A549 (cell line): ENCODE measurements at regions not wholly inside any gene's neighbourhood (a gene's known extent, or its start where the extent isn't known, plus 50 kb on each side); places are given as distances from the start of the nearest gene placed in this dataset.

Experiments
- ATAC-seq, 2 experiments: fragments of 200-7000 bp in 1 of 2; fragments of >200 bp in 1 of 2; cut with Nextera tagmentation in 1 of 2; cut with Tn5 transposase in 1 of 2; 3 replicates each; pipeline versions ENCODE4 v1.8.0 to v1.9.1; 2018 to 2020; ENCODE audit warnings: mild to moderate bottlenecking in 1 of 2, moderate library complexity in 1 of 2
- CTCF ChIA-PET: fragments of 300-600 bp; sonication (Branson Sonifier 250); formaldehyde crosslinking; extraction: SDS; loops from one replicate; lab custom pipeline; 2021; ENCODE audit warnings: antibody characterized with exemption, inconsistent platforms; lab: Yijun Ruan, JAX
- POLR2A ChIA-PET: fragments of 350-600 bp; formaldehyde crosslinking; extraction: SDS; loops from one replicate; lab custom pipeline; 2021; ENCODE audit warnings: antibody characterized with exemption, inconsistent platforms; lab: Yijun Ruan, JAX
- DNase-seq, 2 experiments: peaks; one replicate each; pipeline versions ENCODE4 v3.0.0 to v3.0.0-alpha.2; 2011 to 2016; ENCODE audit warnings: low read depth in 1 of 2, low spot score in 1 of 2
- FAIRE-seq: peaks from 2 replicates; lab custom pipeline; 2011; peaks lifted over from hg19 to GRCh38; lab: Jason Lieb, UNC
- H3K27ac ChIP-seq, 2 experiments: fragments of >200 bp; sonication (Bioruptor Twin); formaldehyde crosslinking; 3 replicates each; pipeline ENCODE4 v1.5.1; 2016 to 2017
- H3K4me1 ChIP-seq: fragments of >200 bp; sonication (Bioruptor Twin); formaldehyde crosslinking; 3 replicates; pipeline ENCODE4 v1.6.1; 2016
- H3K4me2 ChIP-seq: fragments of >200 bp; sonication (Bioruptor Twin); formaldehyde crosslinking; 3 replicates; pipeline ENCODE4 v1.6.1; 2016
- H3K4me3 ChIP-seq: fragments of >200 bp; sonication (Bioruptor Twin); formaldehyde crosslinking; 3 replicates; pipeline ENCODE4 v1.5.1; 2016
- H3K9me3 ChIP-seq: fragments of >200 bp; sonication (Bioruptor Twin); formaldehyde crosslinking; 3 replicates; pipeline ENCODE4 v1.6.1; 2016
- BHLHE40 ChIP-seq: IDR thresholded peaks from 2 replicates; pipeline ENCODE4 v1.6.1; 2012; ENCODE audit warnings: low read depth, low read length, inconsistent platforms
- CBX8 ChIP-seq: fragments of 200-600 bp; sonication (generic); IDR thresholded peaks from 2 replicates; pipeline ENCODE4 v1.6.1; 2016
- CEBPB ChIP-seq, 2 experiments: fragments of >200 bp in 1 of 2; sonication (Bioruptor Twin) in 1 of 2; formaldehyde crosslinking in 1 of 2; IDR thresholded peaks; 2 replicates each; pipeline ENCODE4 v1.6.1; 2012 to 2016
- EHMT2 ChIP-seq: fragments of 200-600 bp; sonication (generic); IDR thresholded peaks from 2 replicates; pipeline ENCODE4 v1.6.1; 2016; ENCODE audit warnings: antibody characterized with exemption, low read depth, mild to moderate bottlenecking, moderate library complexity
- FOSB ChIP-seq: fragments of 250-450 bp; sonication (Bioruptor Pico); IDR thresholded peaks from 2 replicates; pipeline ENCODE4 v1.5.0; 2020; ENCODE audit warnings: mild to moderate bottlenecking, moderate library complexity
- FOXS1 ChIP-seq: fragments of 250-450 bp; sonication (Bioruptor Pico); IDR thresholded peaks from 2 replicates; pipeline ENCODE4 v1.5.0; 2020; ENCODE audit warnings: mild to moderate bottlenecking, moderate library complexity
- GATA3 ChIP-seq: IDR thresholded peaks from 2 replicates; pipeline ENCODE4 v1.6.1; 2012; ENCODE audit warnings: borderline replicate concordance
- HDAC2 ChIP-seq: fragments of 200-600 bp; sonication (generic); IDR thresholded peaks from 2 replicates; pipeline ENCODE4 v1.6.1; 2016
- HOXA7 ChIP-seq: fragments of 250-450 bp; sonication (Bioruptor Pico); IDR thresholded peaks from 2 replicates; pipeline ENCODE4 v1.5.0; 2020; ENCODE audit warnings: mild to moderate bottlenecking, moderate library complexity
- JUN ChIP-seq, 2 experiments: fragments of >200 bp; sonication (Bioruptor Twin); formaldehyde crosslinking; IDR thresholded peaks; 2 replicates in 1 of 2; 3 replicates in 1 of 2; pipeline ENCODE4 v1.6.1; 2016 to 2017
- KDM1A ChIP-seq: fragments of 200-600 bp; sonication (generic); IDR thresholded peaks from 2 replicates; pipeline ENCODE4 v1.6.1; 2016; ENCODE audit warnings: low read depth, mild to moderate bottlenecking
- KDM5A ChIP-seq: fragments of 200-600 bp; sonication (generic); IDR thresholded peaks from 2 replicates; pipeline ENCODE4 v1.6.1; 2016; ENCODE audit warnings: antibody characterized with exemption, mild to moderate bottlenecking
- NFE2L2 ChIP-seq: fragments of 150-350 bp; conservative IDR thresholded peaks from 2 replicates; pipeline ENCODE4 v1.6.1; 2014; ENCODE audit warnings: low read length
- NPAS2 ChIP-seq: fragments of 250-450 bp; sonication (Bioruptor Pico); IDR thresholded peaks from 2 replicates; pipeline ENCODE4 v1.8.0; 2022; ENCODE audit warnings: mild to moderate bottlenecking, moderate library complexity, borderline replicate concordance
- PHF8 ChIP-seq: fragments of 200-600 bp; sonication (generic); IDR thresholded peaks from 2 replicates; pipeline ENCODE4 v1.6.1; 2016; ENCODE audit warnings: low read depth, mild to moderate bottlenecking, antibody characterized with exemption, moderate library complexity, borderline replicate concordance
- POLR2A ChIP-seq: IDR thresholded peaks from 2 replicates; pipeline ENCODE4 v1.6.1; 2012; ENCODE audit warnings: mild to moderate bottlenecking, low read length
- RARB ChIP-seq: fragments of 250-450 bp; sonication (Bioruptor Pico); IDR thresholded peaks from 2 replicates; pipeline ENCODE4 v1.8.0; 2021; ENCODE audit warnings: mild to moderate bottlenecking, moderate library complexity
- ZNF302 ChIP-seq: fragments of 250-450 bp; sonication (Bioruptor Pico); IDR thresholded peaks from 2 replicates; pipeline ENCODE4 v1.9.0; 2021; ENCODE audit warnings: inconsistent platforms, mild to moderate bottlenecking, moderate library complexity
- WGBS: methylation state at CpG from one replicate; pipeline ENCODE4 v1.1.6; 2017; ENCODE audit errors: missing lambda C conversion rate; 5-methylcytosine and 5-hydroxymethylcytosine counted together
- TF ChIP-seq, protein P1 (sequence below): fragments of 200-600 bp; sonication (generic); IDR thresholded peaks from 2 replicates; pipeline ENCODE4 v1.6.1; 2016; ENCODE audit warnings: antibody characterized with exemption, mild to moderate bottlenecking, moderate library complexity
- TF ChIP-seq, protein P2 (sequence below): fragments of >200 bp; sonication (Bioruptor Twin); formaldehyde crosslinking; IDR thresholded peaks from 2 replicates; pipeline ENCODE4 v1.6.1; 2016
- TF ChIP-seq, protein P3 (sequence below): IDR thresholded peaks from 2 replicates; pipeline ENCODE4 v1.6.1; 2012
- TF ChIP-seq, protein P4 (sequence below): fragments of 250-450 bp; sonication (Bioruptor Pico); IDR thresholded peaks from 2 replicates; pipeline ENCODE4 v1.5.0; 2021; ENCODE audit warnings: mild to moderate bottlenecking, moderate library complexity, borderline replicate concordance
- TF ChIP-seq, protein P5 (sequence below): IDR thresholded peaks from 2 replicates; pipeline ENCODE4 v1.6.1; 2012

DNA sequence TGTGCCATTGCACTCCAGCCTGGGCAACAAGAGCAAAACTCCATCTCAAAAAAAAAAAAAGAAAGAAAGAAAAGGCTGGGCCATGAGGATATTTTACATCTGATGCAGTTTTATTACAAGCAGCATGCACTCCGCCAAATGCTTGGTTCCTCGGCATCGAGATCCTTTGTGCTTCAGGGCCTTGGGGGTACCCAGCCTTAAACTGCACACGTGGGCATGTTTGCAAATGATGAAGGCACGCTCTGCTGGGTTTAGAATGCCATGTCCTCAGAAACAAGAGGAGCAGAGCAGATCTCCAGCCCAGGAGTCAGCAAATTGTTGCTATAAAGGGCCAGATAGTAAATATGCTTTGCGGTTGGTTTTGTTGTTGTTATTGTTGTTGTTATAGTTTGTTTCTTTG is 153.2 kb downstream of the KATNIP start:
- H3K4me1 ChIP-seq = no peaks in the 10 kb centered on the region
- POLR2A ChIA-PET = no interaction called here
- DNase-seq (no peak), FAIRE-seq (no peak), ATAC-seq (no peak)
- WGBS = 92% methylated on average over 6 of the region's 6 CpGs
- no peaks in the 10 kb centered on the region for H3K9me3 ChIP-seq
- TF ChIP-seq, protein P1, sequence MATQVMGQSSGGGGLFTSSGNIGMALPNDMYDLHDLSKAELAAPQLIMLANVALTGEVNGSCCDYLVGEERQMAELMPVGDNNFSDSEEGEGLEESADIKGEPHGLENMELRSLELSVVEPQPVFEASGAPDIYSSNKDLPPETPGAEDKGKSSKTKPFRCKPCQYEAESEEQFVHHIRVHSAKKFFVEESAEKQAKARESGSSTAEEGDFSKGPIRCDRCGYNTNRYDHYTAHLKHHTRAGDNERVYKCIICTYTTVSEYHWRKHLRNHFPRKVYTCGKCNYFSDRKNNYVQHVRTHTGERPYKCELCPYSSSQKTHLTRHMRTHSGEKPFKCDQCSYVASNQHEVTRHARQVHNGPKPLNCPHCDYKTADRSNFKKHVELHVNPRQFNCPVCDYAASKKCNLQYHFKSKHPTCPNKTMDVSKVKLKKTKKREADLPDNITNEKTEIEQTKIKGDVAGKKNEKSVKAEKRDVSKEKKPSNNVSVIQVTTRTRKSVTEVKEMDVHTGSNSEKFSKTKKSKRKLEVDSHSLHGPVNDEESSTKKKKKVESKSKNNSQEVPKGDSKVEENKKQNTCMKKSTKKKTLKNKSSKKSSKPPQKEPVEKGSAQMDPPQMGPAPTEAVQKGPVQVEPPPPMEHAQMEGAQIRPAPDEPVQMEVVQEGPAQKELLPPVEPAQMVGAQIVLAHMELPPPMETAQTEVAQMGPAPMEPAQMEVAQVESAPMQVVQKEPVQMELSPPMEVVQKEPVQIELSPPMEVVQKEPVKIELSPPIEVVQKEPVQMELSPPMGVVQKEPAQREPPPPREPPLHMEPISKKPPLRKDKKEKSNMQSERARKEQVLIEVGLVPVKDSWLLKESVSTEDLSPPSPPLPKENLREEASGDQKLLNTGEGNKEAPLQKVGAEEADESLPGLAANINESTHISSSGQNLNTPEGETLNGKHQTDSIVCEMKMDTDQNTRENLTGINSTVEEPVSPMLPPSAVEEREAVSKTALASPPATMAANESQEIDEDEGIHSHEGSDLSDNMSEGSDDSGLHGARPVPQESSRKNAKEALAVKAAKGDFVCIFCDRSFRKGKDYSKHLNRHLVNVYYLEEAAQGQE = no peak
- TF ChIP-seq HDAC2 (no peak), FOSB (CRISPR knock-in tag) (no peak), NFE2L2 (no peak), KDM1A (no peak), CBX8 (no peak), BHLHE40 (no peak), RARB (CRISPR knock-in tag) (no peak), PHF8 (no peak), KDM5A (no peak), GATA3 (no peak), FOXS1 (CRISPR knock-in tag) (no peak), JUN (IDR thresholded peaks at IDR 0.05) (no peak), CEBPB (IDR thresholded peaks at IDR 0.05) (no peak), ZNF302 (CRISPR knock-in tag) (no peak)
- TF ChIP-seq, protein P2, sequence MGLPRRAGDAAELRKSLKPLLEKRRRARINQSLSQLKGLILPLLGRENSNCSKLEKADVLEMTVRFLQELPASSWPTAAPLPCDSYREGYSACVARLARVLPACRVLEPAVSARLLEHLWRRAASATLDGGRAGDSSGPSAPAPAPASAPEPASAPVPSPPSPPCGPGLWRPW = no peak
- TF ChIP-seq, protein P3, sequence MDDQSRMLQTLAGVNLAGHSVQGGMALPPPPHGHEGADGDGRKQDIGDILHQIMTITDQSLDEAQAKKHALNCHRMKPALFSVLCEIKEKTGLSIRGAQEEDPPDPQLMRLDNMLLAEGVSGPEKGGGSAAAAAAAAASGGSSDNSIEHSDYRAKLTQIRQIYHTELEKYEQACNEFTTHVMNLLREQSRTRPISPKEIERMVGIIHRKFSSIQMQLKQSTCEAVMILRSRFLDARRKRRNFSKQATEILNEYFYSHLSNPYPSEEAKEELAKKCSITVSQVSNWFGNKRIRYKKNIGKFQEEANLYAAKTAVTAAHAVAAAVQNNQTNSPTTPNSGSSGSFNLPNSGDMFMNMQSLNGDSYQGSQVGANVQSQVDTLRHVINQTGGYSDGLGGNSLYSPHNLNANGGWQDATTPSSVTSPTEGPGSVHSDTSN = no peak
- TF ChIP-seq, protein P4, sequence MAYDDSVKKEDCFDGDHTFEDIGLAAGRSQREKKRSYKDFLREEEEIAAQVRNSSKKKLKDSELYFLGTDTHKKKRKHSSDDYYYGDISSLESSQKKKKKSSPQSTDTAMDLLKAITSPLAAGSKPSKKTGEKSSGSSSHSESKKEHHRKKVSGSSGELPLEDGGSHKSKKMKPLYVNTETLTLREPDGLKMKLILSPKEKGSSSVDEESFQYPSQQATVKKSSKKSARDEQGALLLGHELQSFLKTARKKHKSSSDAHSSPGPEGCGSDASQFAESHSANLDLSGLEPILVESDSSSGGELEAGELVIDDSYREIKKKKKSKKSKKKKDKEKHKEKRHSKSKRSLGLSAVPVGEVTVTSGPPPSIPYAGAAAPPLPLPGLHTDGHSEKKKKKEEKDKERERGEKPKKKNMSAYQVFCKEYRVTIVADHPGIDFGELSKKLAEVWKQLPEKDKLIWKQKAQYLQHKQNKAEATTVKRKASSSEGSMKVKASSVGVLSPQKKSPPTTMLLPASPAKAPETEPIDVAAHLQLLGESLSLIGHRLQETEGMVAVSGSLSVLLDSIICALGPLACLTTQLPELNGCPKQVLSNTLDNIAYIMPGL (CRISPR knock-in tag) = no peak
- no peak overlapping the region for H3K4me3 ChIP-seq
- H3K27ac ChIP-seq = no peak overlapping the region
- no peak overlapping the region for H3K4me2 ChIP-seq
- CTCF ChIA-PET = interaction anchor here (1.0 to 2.9 kb wide), 2 partner anchors 12 to 367 kb away, joined by 3 to 11 read pairs; no protein-coding TSS in a partner anchor

DNA sequence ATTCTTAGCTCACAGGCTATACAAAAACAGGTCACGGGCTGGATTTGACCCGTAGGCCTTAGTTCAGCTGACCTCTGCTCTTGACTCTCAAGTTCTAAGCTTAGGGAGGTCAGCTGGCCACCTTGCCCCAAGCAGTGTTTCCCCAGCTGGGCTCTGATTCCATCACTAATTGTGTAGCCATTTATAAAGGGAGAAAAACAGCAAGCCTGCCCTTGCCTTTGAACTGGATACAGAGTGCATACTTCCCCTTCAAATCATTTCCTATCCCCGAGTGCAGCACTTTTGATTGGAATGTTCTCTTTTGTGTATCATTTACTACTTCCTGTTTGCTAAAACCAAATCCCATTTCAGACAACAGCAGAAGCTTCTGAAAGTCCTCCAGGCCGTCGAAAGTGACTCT is 153.6 kb downstream of the KATNIP start:
- H3K4me1 ChIP-seq = no peaks in the 10 kb centered on the region
- DNase-seq (no peak), FAIRE-seq (no peak), ATAC-seq (no peak)
- CTCF ChIA-PET = interaction anchor here (1.0 to 2.9 kb wide), 2 partner anchors 12 to 367 kb away, joined by 3 to 11 read pairs; no protein-coding TSS in a partner anchor
- TF ChIP-seq CEBPB (IDR thresholded peaks at IDR 0.05) (no peak), CBX8 (no peak), HDAC2 (no peak), HOXA7 (CRISPR knock-in tag) (no peak), KDM1A (no peak), BHLHE40 (no peak), GATA3 (no peak), NPAS2 (CRISPR knock-in tag) (no peak), RARB (CRISPR knock-in tag) (no peak), KDM5A (no peak), POLR2A (no peak), EHMT2 (no peak)
- TF ChIP-seq, protein P5, sequence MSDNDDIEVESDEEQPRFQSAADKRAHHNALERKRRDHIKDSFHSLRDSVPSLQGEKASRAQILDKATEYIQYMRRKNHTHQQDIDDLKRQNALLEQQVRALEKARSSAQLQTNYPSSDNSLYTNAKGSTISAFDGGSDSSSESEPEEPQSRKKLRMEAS = no peak
- no peaks in the 10 kb centered on the region for H3K9me3 ChIP-seq
- H3K4me2 ChIP-seq = no peak overlapping the region
- POLR2A ChIA-PET = no interaction called here
- WGBS = 87% methylated on average over 5 of the region's 5 CpGs
- no peak overlapping the region for H3K27ac ChIP-seq
- H3K4me3 ChIP-seq = no peak overlapping the region
